ENCODE measurements at regions not wholly inside any gene's neighbourhood (a gene's known extent, or its start where the extent isn't known, plus 50 kb on each side); places are given as distances from the start of the nearest gene placed in this dataset.
"Not testable (repeated sequence)": the region's sequence is repeated elsewhere in the genome, so short reads cannot be mapped to it uniquely, and the experiment has no call there.

GRCh38 chr12:105444653-105445102 lies 114.2 kb downstream of the C12orf75 start:
- H3K27ac ChIP-seq (ENCODE audit: insufficient read depth, low read length): no peak overlapping the region
- H2AFZ ChIP-seq (ENCODE audit: low read length): no peak overlapping the region
- no peak overlapping the region for H3K9ac ChIP-seq (ENCODE audit: insufficient read depth, low read length)

GRCh38 chr12:105445249-105445648 lies 114.8 kb downstream of the C12orf75 start:
- no peak for TF ChIP-seq EZH2 (IDR thresholded peaks at IDR 0.05; ENCODE audit: low read length, missing control alignments)

More at GRCh38 chr12:105444653-105445102, 114.2 kb downstream of the C12orf75 start:
- H3K9me3 ChIP-seq (ENCODE audit: control insufficient read depth, insufficient read depth, low read depth, low read length): no peaks in the 10 kb centered on the region
- no peaks in the 10 kb centered on the region for H3K4me1 ChIP-seq (ENCODE audit: control insufficient read depth, extremely low read depth, insufficient read depth, low read length)
- H3K4me2 ChIP-seq (ENCODE audit: extremely low read depth, insufficient read depth, low read length): no peak overlapping the region
- DNase-seq (ENCODE audit: low read depth in 2 of 2): peak in 1 of 2 donors; percentile 61
- H3K36me3 ChIP-seq (ENCODE audit: control insufficient read depth, insufficient read depth, low read length): no peaks in the 10 kb centered on the region
- H3K4me3 ChIP-seq (replicated peaks in 1 of 4; ENCODE audit: control extremely low read depth in 1 of 4, insufficient read depth in 1 of 4, low read depth in 3 of 4, low read length in 4 of 4): no peak overlapping the region
- H4K20me1 ChIP-seq (ENCODE audit: control insufficient read depth, extremely low read depth, insufficient read depth, low read length): no peaks in the 10 kb centered on the region
- H3K79me2 ChIP-seq (ENCODE audit: control insufficient read depth, insufficient read depth, low read length): no peaks in the 10 kb centered on the region
- TF ChIP-seq EZH2 (IDR thresholded peaks at IDR 0.05; ENCODE audit: low read length, missing control alignments) (no peak), CTCF (conservative IDR thresholded peaks at IDR 0.05 in 1 of 2, IDR thresholded peaks at IDR 0.05 in 1 of 2; ENCODE audit: low read depth in 1 of 2, low read length in 2 of 2) (no peak)
- no peaks in the 10 kb centered on the region for H3K27me3 ChIP-seq (ENCODE audit: control insufficient read depth, insufficient read depth, low read length)

GRCh38 chr12:105445649-105446048 lies 115.2 kb downstream of the C12orf75 start:
- Histone ChIP-seq H3K27me3 (ENCODE audit: control insufficient read depth, insufficient read depth, low read length) (no peaks in the 10 kb centered on the region), H3K9me3 (ENCODE audit: control insufficient read depth, insufficient read depth, low read depth, low read length) (no peaks in the 10 kb centered on the region), H3K9ac (ENCODE audit: insufficient read depth, low read length) (no peak overlapping the region), H3K79me2 (ENCODE audit: control insufficient read depth, insufficient read depth, low read length) (no peaks in the 10 kb centered on the region), H4K20me1 (ENCODE audit: control insufficient read depth, extremely low read depth, insufficient read depth, low read length) (no peaks in the 10 kb centered on the region), H3K4me2 (ENCODE audit: extremely low read depth, insufficient read depth, low read length) (no peak overlapping the region), H2AFZ (ENCODE audit: low read length) (no peak overlapping the region), H3K4me3 (replicated peaks in 1 of 4; ENCODE audit: control extremely low read depth in 1 of 4, insufficient read depth in 1 of 4, low read depth in 3 of 4, low read length in 4 of 4) (no peak overlapping the region), H3K36me3 (ENCODE audit: control insufficient read depth, insufficient read depth, low read length) (no peaks in the 10 kb centered on the region), H3K4me1 (ENCODE audit: control insufficient read depth, extremely low read depth, insufficient read depth, low read length) (no peaks in the 10 kb centered on the region), H3K27ac (ENCODE audit: insufficient read depth, low read length) (no peak overlapping the region)
- peak in 1 of 2 donors; percentile 90 for DNase-seq (ENCODE audit: low read depth in 2 of 2)
- no peak for TF ChIP-seq EZH2 (IDR thresholded peaks at IDR 0.05; ENCODE audit: low read length, missing control alignments)
- no peak for TF ChIP-seq CTCF (conservative IDR thresholded peaks at IDR 0.05 in 1 of 2, IDR thresholded peaks at IDR 0.05 in 1 of 2; ENCODE audit: low read depth in 1 of 2, low read length in 2 of 2)

More at GRCh38 chr12:105445249-105445648, 114.8 kb downstream of the C12orf75 start:
- H3K4me3 ChIP-seq (replicated peaks in 1 of 4; ENCODE audit: control extremely low read depth in 1 of 4, insufficient read depth in 1 of 4, low read depth in 3 of 4, low read length in 4 of 4): no peak overlapping the region
- no peak overlapping the region for H3K9ac ChIP-seq (ENCODE audit: insufficient read depth, low read length)
- no peak overlapping the region for H3K4me2 ChIP-seq (ENCODE audit: extremely low read depth, insufficient read depth, low read length)
- no peaks in the 10 kb centered on the region for H3K36me3 ChIP-seq (ENCODE audit: control insufficient read depth, insufficient read depth, low read length)
- no peaks in the 10 kb centered on the region for H4K20me1 ChIP-seq (ENCODE audit: control insufficient read depth, extremely low read depth, insufficient read depth, low read length)
- no peaks in the 10 kb centered on the region for H3K9me3 ChIP-seq (ENCODE audit: control insufficient read depth, insufficient read depth, low read depth, low read length)
- no peaks in the 10 kb centered on the region for H3K4me1 ChIP-seq (ENCODE audit: control insufficient read depth, extremely low read depth, insufficient read depth, low read length)
- no peak for DNase-seq (ENCODE audit: low read depth in 2 of 2)
- no peaks in the 10 kb centered on the region for H3K27me3 ChIP-seq (ENCODE audit: control insufficient read depth, insufficient read depth, low read length)
- no peaks in the 10 kb centered on the region for H3K79me2 ChIP-seq (ENCODE audit: control insufficient read depth, insufficient read depth, low read length)
- no peak overlapping the region for H3K27ac ChIP-seq (ENCODE audit: insufficient read depth, low read length)
- no peak overlapping the region for H2AFZ ChIP-seq (ENCODE audit: low read length)

- H3K4me3 ChIP-seq (replicated peaks in 1 of 4; ENCODE audit: control extremely low read depth in 1 of 4, insufficient read depth in 1 of 4, low read depth in 3 of 4, low read length in 4 of 4); H3K9ac ChIP-seq (ENCODE audit: insufficient read depth, low read length); H2AFZ ChIP-seq (ENCODE audit: low read length); H3K4me2 ChIP-seq (ENCODE audit: extremely low read depth, insufficient read depth, low read length); H3K79me2 ChIP-seq (ENCODE audit: control insufficient read depth, insufficient read depth, low read length); H3K4me1 ChIP-seq (ENCODE audit: control insufficient read depth, extremely low read depth, insufficient read depth, low read length); H3K27ac ChIP-seq (ENCODE audit: insufficient read depth, low read length); H4K20me1 ChIP-seq (ENCODE audit: control insufficient read depth, extremely low read depth, insufficient read depth, low read length); H3K9me3 ChIP-seq (ENCODE audit: control insufficient read depth, insufficient read depth, low read depth, low read length); DNase-seq (ENCODE audit: low read depth in 2 of 2); H3K36me3 ChIP-seq (ENCODE audit: control insufficient read depth, insufficient read depth, low read length); H3K27me3 ChIP-seq (ENCODE audit: control insufficient read depth, insufficient read depth, low read length): not testable (repeated sequence)
These were observed 116.0 kb downstream of the C12orf75 start for GRCh38 chr12:105446460-105446859.

All from fibroblast of lung (primary cell).